ENCODE measurements at regions not wholly inside any gene's neighbourhood (a gene's known extent, or its start where the extent isn't known, plus 50 kb on each side); places are given as distances from the start of the nearest gene placed in this dataset.

DNA sequence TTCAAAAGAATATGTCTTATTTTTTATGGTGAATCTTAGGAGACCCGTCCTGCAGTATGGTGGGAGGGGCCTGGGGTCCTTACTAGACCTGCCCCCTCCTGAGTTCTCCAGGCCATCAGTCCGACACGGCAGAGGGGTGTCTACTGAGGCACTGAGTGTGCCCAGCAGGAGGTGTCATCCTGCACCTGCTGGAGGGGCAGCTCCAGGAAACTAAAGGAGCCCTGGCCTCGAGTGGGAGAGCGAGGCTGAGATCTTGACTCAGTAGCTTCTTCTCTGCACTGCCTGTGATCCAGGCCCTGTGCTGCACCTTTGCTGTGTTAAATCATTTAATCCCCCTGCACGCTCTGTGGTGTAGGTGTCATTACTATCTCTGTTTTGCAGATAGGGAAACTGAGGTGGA lies 587.7 kb downstream of the PTPRU start:
- 56 to 57% methylated on average over 6 of the region's 6 CpGs for WGBS, 2 donors
- Histone ChIP-seq H3K9me3 (peaks cover 0 to 5% (median 0%) of the 10 kb centered on the region in 11 donors), H3K36me3 (no peaks in the 10 kb centered on the region), H3K4me3 (no peak overlapping the region), H3K27ac (no peak overlapping the region), H3K4me1 (no peaks in the 10 kb centered on the region), H3K27me3 (peaks cover 0 to 53% (median 23%) of the 10 kb centered on the region in 7 donors)
- TF ChIP-seq, protein P1, sequence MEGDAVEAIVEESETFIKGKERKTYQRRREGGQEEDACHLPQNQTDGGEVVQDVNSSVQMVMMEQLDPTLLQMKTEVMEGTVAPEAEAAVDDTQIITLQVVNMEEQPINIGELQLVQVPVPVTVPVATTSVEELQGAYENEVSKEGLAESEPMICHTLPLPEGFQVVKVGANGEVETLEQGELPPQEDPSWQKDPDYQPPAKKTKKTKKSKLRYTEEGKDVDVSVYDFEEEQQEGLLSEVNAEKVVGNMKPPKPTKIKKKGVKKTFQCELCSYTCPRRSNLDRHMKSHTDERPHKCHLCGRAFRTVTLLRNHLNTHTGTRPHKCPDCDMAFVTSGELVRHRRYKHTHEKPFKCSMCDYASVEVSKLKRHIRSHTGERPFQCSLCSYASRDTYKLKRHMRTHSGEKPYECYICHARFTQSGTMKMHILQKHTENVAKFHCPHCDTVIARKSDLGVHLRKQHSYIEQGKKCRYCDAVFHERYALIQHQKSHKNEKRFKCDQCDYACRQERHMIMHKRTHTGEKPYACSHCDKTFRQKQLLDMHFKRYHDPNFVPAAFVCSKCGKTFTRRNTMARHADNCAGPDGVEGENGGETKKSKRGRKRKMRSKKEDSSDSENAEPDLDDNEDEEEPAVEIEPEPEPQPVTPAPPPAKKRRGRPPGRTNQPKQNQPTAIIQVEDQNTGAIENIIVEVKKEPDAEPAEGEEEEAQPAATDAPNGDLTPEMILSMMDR (IDR thresholded peaks at IDR 0.05): no peak
- no peak for DNase-seq
- intact Hi-C loops (cut with DNase I): no loop called here
- ATAC-seq: no peak

DNA sequence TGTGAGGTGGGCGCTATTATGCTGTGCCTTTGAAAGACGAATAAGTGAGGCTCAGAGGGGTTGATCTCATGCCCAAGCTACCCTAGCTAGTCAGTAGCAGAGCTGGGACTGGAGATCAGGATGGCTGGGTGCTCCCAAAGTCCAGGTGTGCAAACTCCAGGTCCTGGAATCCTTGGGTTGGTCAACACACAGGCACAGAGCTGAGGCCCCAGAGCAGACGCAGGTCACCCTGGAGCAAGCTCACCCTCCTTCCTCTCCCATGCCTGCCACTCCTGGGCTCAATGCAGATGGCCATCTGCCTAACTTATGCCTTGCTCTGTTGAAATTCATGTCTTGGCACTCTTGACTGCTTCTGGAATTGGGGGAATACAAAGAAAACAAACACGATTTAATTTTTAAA lies 587.2 kb downstream of the PTPRU start:
- WGBS, 2 donors: 77 to 87% methylated on average over 4 of the region's 4 CpGs
- TF ChIP-seq, protein P1 (IDR thresholded peaks at IDR 0.05): no peak
- Histone ChIP-seq H3K27ac (no peak overlapping the region), H3K9me3 (peaks cover 0 to 10% (median 0%) of the 10 kb centered on the region in 11 donors), H3K4me3 (no peak overlapping the region), H3K36me3 (no peaks in the 10 kb centered on the region), H3K4me1 (no peaks in the 10 kb centered on the region), H3K27me3 (peaks cover 0 to 48% (median 19%) of the 10 kb centered on the region in 7 donors)
- intact Hi-C loops (cut with DNase I): loop anchor here in 1 of 10 donors (1.0 kb wide), 1 partner anchor 33 kb away; no protein-coding TSS in a partner anchor
- ATAC-seq (no peak), DNase-seq (no peak)

DNA sequence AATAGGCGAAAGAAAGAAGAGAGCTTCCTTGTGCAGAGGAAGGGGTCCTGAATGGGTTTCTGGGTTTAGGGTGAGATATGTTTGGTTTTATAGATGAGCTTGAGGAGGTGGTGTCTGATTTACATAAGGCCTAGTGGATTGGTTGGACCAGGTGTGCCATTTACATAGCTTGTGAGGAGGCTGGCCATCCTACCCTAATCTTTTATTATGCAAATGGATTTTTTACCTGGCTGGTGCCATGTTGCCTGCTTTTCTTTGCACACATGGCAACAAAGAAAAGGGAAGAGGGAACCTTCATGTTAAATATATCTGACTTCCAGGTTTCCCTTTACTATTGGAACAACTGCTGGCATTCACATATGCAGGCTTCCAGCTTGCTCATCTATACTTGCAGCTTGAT lies 585.3 kb downstream of the PTPRU start:
- Histone ChIP-seq H3K9me3 (peaks cover 0 to 16% (median 0%) of the 10 kb centered on the region in 11 donors), H3K4me3 (no peak overlapping the region), H3K36me3 (no peaks in the 10 kb centered on the region), H3K27ac (no peak overlapping the region), H3K4me1 (no peaks in the 10 kb centered on the region), H3K27me3 (peaks cover 0 to 33% (median 15%) of the 10 kb centered on the region in 7 donors)
- 90 to 95% methylated on average over 1 of the region's 1 CpG for WGBS, 2 donors
- TF ChIP-seq, protein P1 (IDR thresholded peaks at IDR 0.05): no peak
- no peak for ATAC-seq
- no peak for DNase-seq
- intact Hi-C loops (cut with DNase I): no loop called here

DNA sequence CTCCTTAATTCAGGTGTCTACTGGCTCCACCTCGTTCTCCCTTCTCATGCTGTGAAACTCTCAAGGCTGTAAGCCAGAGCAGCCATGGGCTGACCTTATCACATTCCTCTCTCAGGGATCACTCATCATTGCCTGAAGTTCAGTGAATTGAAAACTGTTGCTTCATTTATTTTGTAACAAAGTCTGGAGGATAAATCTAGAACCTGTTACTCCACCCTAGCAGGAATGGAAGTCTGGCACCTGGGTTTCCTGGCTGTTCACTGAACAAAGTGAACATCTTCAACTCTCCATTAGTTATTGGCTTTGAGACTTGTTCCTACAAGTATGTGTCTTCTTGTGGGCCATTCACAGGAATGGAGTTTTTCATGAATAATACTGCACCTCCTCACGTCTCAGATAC lies 584.1 kb downstream of the PTPRU start:
- intact Hi-C loops (cut with DNase I): no loop called here
- DNase-seq (no peak), ATAC-seq (no peak)
- H3K4me3 ChIP-seq: no peak overlapping the region
- H3K9me3 ChIP-seq: peaks cover 0 to 16% (median 0%) of the 10 kb centered on the region in 11 donors
- H3K27ac ChIP-seq: no peak overlapping the region
- H3K36me3 ChIP-seq: no peaks in the 10 kb centered on the region
- peaks cover 0 to 28% (median 15%) of the 10 kb centered on the region in 7 donors for H3K27me3 ChIP-seq
- TF ChIP-seq, protein P1 (IDR thresholded peaks at IDR 0.05): no peak
- 43 to 46% methylated on average over 2 of the region's 2 CpGs for WGBS, 2 donors
- H3K4me1 ChIP-seq: no peaks in the 10 kb centered on the region

Measured in heart right ventricle (tissue), 16 donors.